Adrenal gland (tissue), 9 donors: ENCODE measurements at regions not wholly inside any gene's neighbourhood (a gene's known extent, or its start where the extent isn't known, plus 50 kb on each side); places are given as distances from the start of the nearest gene placed in this dataset.

ENCODE experiments used
- DNase-seq, 7 donors: peaks; one replicate each; pipeline ENCODE4 v3.0.0-alpha.2; 2019 to 2020
- H3K27ac ChIP-seq, 5 donors: fragments of 200-600 bp; sonication (generic) in 4 of 5; 1 replicate in 3 of 5; 2 replicates in 2 of 5; pipeline versions ENCODE4 v1.5.1 to v1.8.0; 2016 to 2020; ENCODE audit warnings: mild to moderate bottlenecking in 1 of 5
- H3K27me3 ChIP-seq: fragments of 200-600 bp; 2 replicates; pipeline ENCODE4 v1.8.0; 2021
- H3K36me3 ChIP-seq, 2 donors: fragments of 200-600 bp; replicated peaks in 1 of 2; 1 replicate in 1 of 2; 2 replicates in 1 of 2; pipeline versions ENCODE4 v1.5.1 to v1.8.0; 2018 to 2022
- H3K4me1 ChIP-seq, 2 donors: fragments of 200-600 bp; replicated peaks in 1 of 2; 1 replicate in 1 of 2; 2 replicates in 1 of 2; pipeline versions ENCODE4 v1.5.1 to v1.8.0; 2018 to 2021
- H3K4me3 ChIP-seq, 4 donors: fragments of 200-600 bp; sonication (generic) in 3 of 4; one replicate each; pipeline ENCODE4 v1.5.1; 2016 to 2018
- H3K9me3 ChIP-seq, 3 donors: fragments of 200-600 bp; sonication (generic) in 1 of 3; replicated peaks in 1 of 3; 1 replicate in 2 of 3; 2 replicates in 1 of 3; pipeline versions ENCODE4 v1.5.1 to v1.8.0; 2016 to 2021
- POLR2A ChIP-seq, 2 donors: fragments of 450-650 bp; IDR thresholded peaks; one replicate each; pipeline ENCODE4 v1.6.1; 2017; ENCODE audit warnings: antibody characterized with exemption in 2 of 2, mild to moderate bottlenecking in 2 of 2, moderate library complexity in 1 of 2
- WGBS, 4 donors: extraction: QIAGEN DNeasy Blood & Tissue Kit in 2 of 4; methylation state at CpG; one replicate each; pipeline versions ENCODE4 v1.1.5 to v1.1.7; 2013 to 2017; 5-methylcytosine and 5-hydroxymethylcytosine counted together
- intact Hi-C, 2 donors: fragments of 100-400 bp; cut with DNase I; formaldehyde crosslinking; loops; one replicate each; pipeline versions ENCODE4 v1.14.1 to v1.15.0; 2022 to 2023
- TF ChIP-seq, protein P1 (sequence below), 6 experiments: fragments of 450-650 bp in 4 of 6; fragments of 200-600 bp in 2 of 6; sonication (generic) in 1 of 6; IDR thresholded peaks; 1 replicate in 5 of 6; 2 replicates in 1 of 6; pipeline versions ENCODE4 v1.5.1 to v1.8.0; 2016 to 2021; ENCODE audit warnings: antibody characterized with exemption in 6 of 6, mild to moderate bottlenecking in 2 of 6, moderate library complexity in 1 of 6
- donor health status: healthy with polysubstance abuse.
- donor health status: Bipolar disorder and iron deficiency.
- donor health status: DM: yes; HTN: yes; CAD: no.
- donor health status: DM: no; HTN: no; CAD: no.
- donor health status: DM: no; HTN: no; CAD: no.

DNA sequence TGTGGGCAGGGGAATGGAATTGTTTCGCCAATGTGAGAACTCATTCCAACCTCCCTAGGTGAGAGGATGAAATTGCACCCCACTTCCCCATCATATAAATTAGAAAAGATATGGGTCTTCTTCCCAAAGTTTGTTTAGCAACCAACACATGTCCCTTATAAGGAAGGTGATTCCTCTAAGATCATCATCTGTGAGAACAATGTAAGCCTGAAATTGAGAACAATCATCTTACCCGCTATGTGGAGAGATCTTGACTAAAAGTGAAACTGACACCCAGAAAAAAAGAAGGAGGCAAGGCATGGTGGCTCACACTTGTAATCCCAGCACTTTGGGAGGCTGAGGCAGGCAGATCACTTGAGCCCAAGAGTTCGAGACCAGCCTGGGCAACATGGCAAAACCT, 173.2 kb upstream of the HMGA2 start:
- Histone ChIP-seq H3K4me1 (no peaks in the 10 kb centered on the region), H3K27me3 (no peaks in the 10 kb centered on the region), H3K9me3 (no peaks in the 10 kb centered on the region), H3K27ac (no peak overlapping the region), H3K4me3 (no peak overlapping the region), H3K36me3 (no peaks in the 10 kb centered on the region)
- TF ChIP-seq, protein P1, sequence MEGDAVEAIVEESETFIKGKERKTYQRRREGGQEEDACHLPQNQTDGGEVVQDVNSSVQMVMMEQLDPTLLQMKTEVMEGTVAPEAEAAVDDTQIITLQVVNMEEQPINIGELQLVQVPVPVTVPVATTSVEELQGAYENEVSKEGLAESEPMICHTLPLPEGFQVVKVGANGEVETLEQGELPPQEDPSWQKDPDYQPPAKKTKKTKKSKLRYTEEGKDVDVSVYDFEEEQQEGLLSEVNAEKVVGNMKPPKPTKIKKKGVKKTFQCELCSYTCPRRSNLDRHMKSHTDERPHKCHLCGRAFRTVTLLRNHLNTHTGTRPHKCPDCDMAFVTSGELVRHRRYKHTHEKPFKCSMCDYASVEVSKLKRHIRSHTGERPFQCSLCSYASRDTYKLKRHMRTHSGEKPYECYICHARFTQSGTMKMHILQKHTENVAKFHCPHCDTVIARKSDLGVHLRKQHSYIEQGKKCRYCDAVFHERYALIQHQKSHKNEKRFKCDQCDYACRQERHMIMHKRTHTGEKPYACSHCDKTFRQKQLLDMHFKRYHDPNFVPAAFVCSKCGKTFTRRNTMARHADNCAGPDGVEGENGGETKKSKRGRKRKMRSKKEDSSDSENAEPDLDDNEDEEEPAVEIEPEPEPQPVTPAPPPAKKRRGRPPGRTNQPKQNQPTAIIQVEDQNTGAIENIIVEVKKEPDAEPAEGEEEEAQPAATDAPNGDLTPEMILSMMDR (IDR thresholded peaks at IDR 0.05): no peak
- TF ChIP-seq POLR2A (IDR thresholded peaks at IDR 0.05): no peak
- DNase-seq: no peak
- 72 to 97% (median 89%) methylated on average over 3 of the region's 3 CpGs for WGBS, 4 donors
- intact Hi-C loops: no loop called here

DNA sequence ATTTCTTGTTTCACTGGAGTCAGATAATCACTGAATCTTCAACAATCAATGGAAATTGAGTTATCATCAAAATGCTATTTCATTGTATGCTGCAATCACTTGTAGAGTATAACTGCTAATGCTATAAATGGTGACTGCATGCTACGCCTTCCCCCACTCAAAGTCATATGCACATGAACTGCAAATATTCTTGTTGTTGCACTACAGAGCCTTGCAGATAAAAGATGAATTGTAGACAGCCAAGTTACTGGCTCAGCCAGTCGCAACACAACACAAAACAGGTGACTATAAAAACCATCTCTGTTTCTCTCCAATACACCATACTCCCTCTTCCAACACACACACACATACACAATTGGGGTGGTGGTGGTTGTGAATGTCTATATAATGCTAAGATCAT, 171.0 kb upstream of the HMGA2 start:
- TF ChIP-seq, protein P1 (IDR thresholded peaks at IDR 0.05): no peak
- no peak for TF ChIP-seq POLR2A (IDR thresholded peaks at IDR 0.05)

DNA sequence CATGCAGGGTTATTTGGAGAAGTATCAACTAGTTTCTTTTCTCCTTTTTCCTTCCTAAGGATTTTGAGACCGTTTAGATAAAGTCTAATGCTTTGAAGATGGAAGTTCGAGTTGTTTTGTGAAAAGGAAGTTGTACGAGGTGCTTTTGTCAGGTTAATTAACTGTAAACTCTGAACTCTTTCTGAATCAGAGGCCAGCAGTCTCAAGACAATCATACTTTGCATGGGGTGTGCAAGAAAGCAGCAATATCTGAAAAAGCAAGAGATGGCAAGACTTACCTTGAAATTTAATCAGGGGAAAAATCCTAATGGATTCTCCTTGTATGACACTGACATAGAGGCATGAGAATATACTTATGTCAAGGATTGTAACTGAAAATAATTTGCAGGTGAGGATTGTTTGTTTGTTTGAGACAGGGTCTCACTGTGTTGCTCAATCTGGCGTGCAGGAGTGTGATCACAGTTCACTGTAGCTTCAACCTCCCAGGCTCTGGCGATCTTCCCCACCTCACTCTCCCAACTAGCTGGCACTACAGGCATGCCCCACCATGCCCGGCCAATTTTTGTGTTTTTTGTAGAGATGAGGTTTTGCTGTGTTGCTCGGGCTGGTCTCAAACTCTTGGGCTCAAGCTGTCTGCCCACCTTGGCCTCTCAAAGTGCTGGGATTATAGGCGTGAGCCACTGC, 170.2 kb upstream of the HMGA2 start:
- WGBS, 4 donors: 68 to 78% (median 75%) methylated on average over 6 to 8 of the region's 8 CpGs

More for the DNA sequence above, 171.0 kb upstream of the HMGA2 start:
- H3K27ac ChIP-seq: no peak overlapping the region
- no peaks in the 10 kb centered on the region for H3K4me1 ChIP-seq
- H3K4me3 ChIP-seq: no peak overlapping the region
- intact Hi-C loops: no loop called here
- no peaks in the 10 kb centered on the region for H3K27me3 ChIP-seq
- no peaks in the 10 kb centered on the region for H3K9me3 ChIP-seq
- no peak for DNase-seq
- WGBS, 4 donors: 83 to 95% (median 86%) methylated on average over 2 of the region's 2 CpGs
- no peaks in the 10 kb centered on the region for H3K36me3 ChIP-seq

DNA sequence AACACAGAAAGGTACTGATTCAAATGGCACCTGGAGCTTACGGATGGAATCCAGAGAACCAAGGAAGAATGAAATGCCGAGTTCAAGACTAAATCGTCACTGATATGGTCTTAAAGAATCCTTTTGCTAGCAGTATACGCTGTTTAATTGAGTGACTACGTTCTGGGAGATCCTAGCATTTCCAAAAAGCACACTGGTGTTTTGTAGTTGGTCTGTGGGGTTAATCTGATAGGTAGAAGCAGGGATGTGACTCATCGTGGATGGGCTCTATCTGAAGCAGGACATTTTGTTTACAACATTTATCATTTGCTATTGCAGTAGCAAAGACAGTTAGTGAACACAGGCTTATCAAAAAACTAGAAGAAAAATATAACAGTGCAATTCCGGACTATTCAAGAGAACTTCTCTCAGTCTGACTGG, 169.2 kb upstream of the HMGA2 start:
- Histone ChIP-seq H3K36me3 (no peaks in the 10 kb centered on the region), H3K27ac (no peak overlapping the region), H3K9me3 (no peaks in the 10 kb centered on the region), H3K27me3 (no peaks in the 10 kb centered on the region), H3K4me3 (no peak overlapping the region), H3K4me1 (no peaks in the 10 kb centered on the region)
- TF ChIP-seq, protein P1 (IDR thresholded peaks at IDR 0.05): no peak
- TF ChIP-seq POLR2A (IDR thresholded peaks at IDR 0.05): no peak
- WGBS, 4 donors: 69 to 78% (median 76%) methylated on average over 7 of the region's 7 CpGs
- no peak for DNase-seq
- intact Hi-C loops: no loop called here

More for the DNA sequence above, 170.2 kb upstream of the HMGA2 start:
- no peaks in the 10 kb centered on the region for H3K4me1 ChIP-seq
- H3K9me3 ChIP-seq: no peaks in the 10 kb centered on the region
- no peak for TF ChIP-seq POLR2A (IDR thresholded peaks at IDR 0.05)
- TF ChIP-seq, protein P1 (IDR thresholded peaks at IDR 0.05): no peak
- no peak for DNase-seq
- no peak overlapping the region for H3K27ac ChIP-seq
- no peaks in the 10 kb centered on the region for H3K36me3 ChIP-seq
- H3K27me3 ChIP-seq: no peaks in the 10 kb centered on the region
- intact Hi-C loops: no loop called here
- no peak overlapping the region for H3K4me3 ChIP-seq
